COLO829 (cell line): ENCODE measurements at regions not wholly inside any gene's neighbourhood (a gene's known extent, or its start where the extent isn't known, plus 50 kb on each side); places are given as distances from the start of the nearest gene placed in this dataset.

ENCODE experiments used
- DNase-seq: peaks from one replicate; pipeline ENCODE4 v3.0.0; 2012; ENCODE audit warnings: low spot score

DNA sequence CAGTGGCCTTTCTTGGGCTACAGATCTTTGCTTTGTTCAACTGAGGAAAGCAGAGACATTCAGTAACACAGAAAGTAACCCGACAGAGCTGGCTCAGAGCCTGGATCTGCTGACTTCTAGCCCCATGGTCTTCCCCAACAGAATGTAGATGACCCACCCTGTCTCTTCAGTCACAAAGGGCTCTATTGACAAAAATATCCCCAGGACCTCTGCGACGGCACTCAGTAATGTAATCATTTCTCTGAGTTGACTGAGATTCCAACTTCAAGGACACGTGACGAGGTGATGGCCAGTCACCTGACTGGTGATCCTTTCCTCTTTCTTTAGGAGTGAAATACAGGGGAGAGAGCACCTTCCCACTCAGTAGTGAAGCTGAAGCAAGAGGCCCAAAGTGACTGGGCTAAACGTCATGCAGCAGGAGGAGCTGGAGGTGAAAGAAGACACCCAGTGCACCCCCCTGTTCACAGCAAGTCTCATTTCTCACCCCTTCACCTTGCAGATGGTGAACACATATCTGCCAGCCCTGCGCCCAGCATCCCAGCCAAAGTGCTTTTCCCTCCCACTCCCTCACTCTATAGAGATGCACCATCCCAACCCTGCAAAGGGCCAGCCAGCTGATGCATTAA lies 179.2 kb upstream of the EGLN3 start:
- DNase-seq: peak; percentile 82

DNA sequence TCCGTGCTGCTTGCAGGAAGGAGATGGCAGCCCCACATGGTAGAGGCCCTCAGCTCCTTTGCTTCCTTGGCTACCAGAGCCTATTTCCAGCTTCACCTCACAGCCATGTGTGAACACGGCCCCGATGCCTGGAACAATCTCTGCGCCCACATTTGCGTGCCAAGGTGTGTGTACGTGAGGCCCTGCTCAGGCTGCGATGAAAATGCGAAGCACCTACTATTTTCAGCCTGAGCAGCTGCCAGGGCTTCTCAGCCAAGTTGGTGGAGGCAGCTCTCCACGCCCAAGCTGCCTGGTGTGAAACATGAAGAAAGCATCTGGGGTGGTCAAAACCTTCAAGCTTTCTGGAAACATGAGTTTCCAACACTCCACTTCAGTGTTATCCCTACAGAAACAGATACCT lies 177.8 kb upstream of the EGLN3 start:
- no peak for DNase-seq

DNA sequence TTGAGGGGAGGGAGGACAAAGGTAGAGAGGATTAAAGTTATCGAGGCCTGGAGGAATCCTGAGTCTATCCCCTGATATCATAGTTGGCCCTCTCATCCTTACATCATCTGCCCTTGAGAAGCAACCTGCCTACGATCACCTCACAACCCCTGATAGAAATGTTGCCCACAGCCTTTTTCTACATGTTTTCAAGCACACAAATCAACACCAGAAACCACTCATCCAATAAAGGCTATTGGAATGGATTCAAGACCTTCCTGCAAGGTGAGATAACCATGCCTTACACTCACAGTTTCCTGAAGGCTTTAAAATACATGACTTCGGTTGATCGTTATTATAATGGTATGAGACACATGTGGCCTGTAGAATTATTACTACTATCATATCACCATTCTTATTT lies 175.7 kb upstream of the EGLN3 start:
- DNase-seq: no peak

DNA sequence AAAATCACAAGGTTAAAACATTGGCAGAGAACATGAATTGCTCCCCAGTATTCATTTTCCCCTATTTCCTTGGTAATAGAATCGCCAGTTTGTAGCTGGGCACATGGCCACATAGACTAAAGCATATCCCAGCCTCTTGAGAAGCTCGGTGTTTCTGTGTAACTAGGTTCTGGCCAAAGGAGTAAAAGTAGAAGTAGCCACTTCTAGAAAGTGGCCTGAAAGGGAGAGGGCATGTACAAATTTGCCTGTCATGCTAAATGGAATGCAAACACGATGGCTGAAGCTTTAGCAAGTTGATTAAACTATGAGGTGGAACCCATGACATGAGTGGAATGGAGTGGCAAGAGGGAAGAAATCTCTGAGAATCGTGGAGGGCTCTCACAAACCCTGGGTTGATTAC lies 173.7 kb upstream of the EGLN3 start:
- no peak for DNase-seq

DNA sequence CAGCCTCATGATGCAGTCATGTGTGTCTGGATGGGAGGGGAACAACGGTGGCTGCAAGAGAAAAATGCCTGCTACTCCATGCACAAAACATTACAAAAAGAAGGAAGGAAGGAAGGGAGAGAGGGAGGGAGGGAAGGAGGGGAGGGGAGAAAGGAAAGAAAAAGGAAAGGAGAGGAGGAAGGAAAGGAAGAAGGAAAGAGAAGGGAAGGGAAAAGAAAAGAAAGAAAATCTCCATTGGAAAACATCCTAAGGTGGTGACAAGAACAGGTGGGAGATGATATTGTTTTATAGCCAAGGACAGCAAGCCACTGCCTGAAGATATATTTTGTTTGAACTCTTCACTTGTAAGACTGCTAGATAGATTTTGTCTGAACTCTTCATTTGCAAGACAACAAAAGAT lies 171.8 kb upstream of the EGLN3 start:
- no peak for DNase-seq

DNA sequence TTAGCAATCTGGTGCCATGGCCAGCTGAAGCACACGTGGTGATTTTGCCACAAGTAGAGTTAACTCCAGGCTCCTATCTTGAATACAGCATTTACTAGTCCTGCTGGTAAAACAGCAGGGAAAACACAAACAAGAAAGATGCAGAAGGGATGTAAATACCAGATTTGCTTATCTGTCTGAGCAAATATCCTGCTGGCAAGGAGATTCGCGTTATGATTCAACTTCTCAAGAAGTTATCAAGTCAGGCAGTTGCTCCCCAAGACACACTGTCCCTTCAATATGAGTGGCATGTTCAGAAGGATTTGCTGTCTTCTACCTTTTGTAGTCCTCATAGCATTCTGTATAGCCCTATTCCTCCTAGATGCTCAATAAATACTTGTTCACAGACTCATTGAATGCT lies 171.2 kb upstream of the EGLN3 start:
- no peak for DNase-seq

DNA sequence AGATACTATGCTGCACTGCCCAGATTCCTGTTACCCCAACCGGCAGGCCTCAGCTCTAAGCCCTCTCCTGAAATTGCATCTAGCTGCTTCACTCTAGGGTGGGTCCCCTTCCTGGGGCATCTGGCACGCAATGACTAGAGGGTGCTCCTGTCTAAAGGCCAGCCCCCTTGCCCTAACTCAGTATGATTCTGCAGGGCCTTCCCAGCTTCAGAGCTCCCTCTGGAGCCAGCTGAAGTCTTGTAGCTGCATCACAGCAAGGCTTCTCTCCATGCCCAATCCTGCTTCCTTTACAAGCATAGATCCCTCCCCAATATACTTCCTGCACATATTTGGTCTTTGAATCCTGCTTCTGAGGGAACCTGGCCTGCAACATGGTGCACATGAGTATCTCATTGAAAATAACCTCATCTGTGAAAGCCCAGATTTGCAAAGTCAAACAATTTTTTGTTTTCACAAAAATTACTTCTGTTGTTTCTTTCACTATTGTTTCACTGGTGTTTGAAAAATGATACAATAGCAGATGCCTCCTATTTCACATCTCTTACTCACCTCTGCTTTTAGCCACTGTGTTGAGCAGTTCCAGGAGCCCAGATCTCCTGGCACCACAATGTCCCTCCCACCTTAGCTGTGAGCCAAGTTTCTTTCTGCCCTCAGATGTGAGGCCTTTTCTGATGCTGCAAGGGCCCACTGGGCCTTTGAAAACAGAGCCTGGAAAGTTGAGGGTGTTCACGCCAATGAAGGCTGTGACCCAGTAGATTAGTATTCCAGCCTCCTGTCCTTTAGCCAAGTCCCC lies 169.5 kb upstream of the EGLN3 start:
- DNase-seq: no peak

DNA sequence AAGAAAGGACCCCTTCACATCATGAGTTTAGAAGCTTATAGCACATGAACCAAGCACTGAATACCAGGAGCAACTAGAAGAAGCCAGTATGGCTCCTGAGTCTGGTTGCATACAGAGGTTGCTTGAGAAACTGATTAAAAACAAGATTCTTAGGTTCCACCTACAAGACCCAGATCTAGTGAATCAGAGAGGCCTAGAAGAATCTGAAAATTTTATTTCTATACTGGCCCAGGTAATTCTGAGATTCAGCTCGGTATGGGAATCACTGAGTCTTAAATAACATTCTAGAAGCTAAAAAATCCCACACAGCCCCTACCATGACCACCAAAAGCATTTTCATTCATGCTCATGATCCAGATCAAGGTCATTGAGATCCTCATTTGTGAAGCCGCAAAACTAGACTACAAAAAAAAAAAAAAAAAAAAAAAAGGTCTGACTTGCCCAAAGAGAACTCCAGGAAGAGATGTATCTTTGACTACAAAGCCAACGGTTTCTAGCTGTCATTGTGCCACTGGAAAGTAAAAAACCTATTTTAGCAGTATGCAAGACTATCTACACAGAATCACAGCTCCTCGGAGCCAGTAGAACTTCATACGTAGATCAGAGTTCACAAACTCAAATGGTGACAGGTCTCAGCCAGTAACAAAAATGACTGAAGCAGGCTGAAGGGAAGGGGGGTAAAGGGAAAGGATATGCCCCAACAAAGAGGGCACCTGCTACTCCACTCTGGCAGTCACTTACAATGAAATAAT lies 168.4 kb upstream of the EGLN3 start:
- DNase-seq: no peak

DNA sequence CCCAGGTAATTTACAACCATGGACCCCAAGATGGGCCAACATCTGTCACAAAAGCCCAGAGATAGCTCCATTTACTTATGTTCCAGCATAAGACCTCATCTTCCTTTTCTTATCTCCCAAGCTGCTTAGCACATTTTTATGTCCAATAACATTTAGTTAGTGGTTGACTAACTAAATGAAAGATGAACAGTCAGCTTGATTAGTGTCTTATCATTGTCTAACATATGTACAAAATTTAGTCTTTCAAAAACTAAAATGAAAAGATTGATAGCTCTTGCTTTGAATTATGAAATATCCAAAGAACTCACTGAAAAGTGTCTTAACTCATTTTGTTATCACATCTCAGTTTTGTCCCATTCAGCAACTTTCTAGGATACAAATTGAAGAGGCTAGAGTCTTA lies 163.1 kb upstream of the EGLN3 start:
- DNase-seq: no peak

DNA sequence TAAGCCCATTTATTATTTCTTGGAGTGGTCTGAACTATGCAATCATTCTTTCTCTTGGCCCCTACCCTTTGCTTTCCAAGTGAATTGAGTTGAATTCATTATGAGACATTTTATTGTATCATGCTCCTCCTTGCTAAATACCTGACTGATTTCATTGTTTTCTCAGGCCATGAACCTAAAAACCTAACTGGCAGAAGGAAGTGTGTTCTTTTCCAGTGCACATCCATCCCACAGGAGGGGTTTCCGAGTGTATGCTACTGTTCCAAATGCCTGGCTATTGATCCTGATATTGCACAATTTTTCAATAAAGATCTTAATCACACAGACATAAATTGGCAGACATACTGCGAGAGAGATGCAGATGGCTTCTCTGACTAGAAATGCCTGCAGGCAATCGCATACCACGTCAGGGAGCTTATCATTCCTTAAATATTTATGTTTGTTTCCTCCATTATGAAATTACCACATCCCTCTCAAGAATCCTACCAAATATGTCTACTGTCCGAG lies 162.2 kb upstream of the EGLN3 start:
- peak; percentile 53 for DNase-seq

DNA sequence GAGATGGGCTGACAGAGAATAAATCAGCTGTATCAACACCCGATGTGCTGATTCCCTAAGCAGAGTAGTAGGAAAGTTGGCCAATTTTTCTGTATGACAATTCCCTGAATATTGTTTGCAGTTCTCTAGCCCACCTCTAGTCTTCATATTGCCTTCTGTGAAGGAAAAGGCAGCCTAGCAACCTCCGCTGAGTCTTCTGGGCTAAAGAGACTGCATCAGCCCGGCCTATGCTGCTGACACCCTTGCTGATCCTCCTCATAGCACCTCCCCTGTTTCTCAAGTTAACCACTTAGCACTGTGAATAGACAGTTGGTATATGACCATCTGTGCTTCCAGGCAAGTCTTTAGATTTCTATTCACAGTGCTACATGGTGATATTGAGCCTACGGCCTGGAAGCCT lies 161.1 kb upstream of the EGLN3 start:
- DNase-seq: no peak

DNA sequence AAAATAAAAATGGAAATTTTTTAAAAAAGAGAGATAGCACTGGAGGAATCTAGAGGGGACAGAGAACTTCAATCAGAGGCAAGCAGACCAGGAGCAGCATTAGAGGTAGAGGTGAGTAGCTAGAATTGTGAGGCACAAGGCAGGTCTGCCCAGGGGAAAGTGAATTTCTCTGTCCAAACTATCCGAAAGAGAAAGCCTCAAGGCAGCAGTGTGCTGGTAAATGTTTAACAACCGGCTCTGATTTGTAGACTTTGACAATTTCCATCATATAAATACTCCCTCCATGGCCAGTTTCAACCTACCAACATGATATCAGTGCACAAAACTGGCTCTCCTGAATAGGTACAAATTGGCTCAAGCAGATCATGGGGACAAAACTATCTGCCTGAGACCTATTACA lies 160.6 kb upstream of the EGLN3 start:
- DNase-seq: no peak

DNA sequence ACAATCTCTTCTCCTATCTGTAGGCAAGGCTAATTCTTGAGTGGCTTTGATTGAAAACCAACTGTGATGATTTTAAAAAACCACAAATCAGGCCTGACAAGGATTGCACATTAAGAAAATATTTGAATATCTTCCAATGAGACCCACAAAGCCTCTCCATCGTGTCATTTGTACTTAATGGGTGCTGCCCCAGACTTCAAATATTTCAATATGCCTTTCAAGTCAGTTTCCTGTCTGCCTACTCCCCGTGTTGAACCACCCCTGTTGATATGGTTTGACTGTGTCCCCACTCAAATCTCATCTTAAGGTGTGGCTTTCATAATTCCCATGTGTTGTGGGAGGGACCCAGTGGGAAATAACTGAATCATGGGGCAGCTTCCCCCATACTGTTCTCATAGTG lies 159.7 kb upstream of the EGLN3 start:
- no peak for DNase-seq

DNA sequence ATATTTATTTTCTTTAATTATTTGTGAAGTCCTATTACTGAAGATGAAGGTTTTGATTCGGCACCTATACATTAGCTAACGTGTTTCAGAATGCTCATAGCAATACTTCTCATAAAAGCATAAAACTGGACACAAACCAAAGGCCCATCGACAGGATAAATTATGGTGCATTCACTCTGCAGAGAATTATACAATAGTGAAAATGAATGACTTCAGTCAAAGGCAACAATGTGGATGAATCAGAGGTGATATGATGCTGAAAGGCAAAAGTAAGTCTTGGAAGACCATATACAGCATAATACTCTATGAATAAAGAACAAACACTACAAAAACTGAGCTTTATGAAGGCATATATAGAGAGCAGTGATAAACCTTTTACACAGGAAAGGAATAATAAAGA lies 156.6 kb upstream of the EGLN3 start:
- no peak for DNase-seq

DNA sequence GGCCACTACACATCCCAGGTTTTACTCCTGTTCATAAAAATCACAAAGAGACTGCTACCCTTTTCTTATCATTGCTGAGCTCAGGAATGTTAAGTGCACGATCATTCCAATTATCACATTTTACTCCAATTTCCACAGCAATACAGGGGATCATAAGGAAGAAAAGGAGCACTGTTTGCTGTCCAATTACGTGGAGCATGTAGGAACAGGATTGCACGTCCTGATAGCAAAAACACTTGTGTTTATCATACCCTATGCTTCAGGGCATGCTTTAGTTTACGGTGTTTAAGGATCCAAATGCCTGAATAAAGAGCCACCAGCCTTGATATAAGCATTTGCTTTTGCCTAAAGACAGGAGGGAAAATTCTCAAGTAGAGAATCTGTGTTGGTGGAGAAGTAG lies 155.4 kb upstream of the EGLN3 start:
- no peak for DNase-seq

DNA sequence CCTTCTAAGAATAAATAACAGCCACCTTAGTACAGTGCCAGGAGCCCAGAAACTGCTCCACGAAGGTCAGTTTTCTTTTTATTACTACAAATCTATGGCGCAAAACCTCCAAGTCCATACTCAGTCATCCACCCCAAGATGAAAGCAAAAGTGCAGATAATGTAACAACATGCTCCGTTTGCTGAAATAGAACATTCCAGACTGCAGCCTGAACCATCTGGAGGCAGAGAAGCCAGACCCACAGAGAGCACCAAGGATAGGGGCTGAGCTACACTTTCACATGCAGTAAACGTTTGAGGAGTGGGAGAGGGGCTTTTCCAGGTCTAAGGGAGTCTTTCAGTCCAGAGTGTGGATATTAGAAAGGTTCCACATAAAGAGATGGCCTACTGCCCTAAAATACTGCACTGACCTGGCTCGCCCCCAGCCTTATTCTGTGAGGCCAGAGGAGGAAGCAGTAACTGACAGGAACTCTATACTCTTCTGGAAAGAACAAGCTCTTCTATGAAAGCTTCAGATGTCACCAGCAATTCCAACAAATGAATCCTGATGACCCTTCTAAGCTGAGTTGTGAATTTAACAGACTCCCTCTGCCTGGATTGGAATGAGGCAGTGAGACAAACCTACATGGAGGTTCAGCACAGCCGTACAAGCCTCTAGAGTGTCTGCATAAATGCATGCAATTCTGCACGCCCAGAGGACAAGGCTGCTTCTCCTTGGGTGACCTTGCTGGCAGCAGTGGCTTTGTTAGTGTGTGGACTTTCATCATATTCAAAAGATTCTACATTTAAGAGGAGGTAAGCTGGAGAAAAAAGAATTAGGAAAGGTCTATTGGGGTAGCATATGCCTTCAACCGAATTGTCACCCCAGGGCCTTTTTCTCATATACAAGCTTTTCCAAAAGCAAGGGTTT lies 153.9 kb upstream of the EGLN3 start:
- DNase-seq: no peak

DNA sequence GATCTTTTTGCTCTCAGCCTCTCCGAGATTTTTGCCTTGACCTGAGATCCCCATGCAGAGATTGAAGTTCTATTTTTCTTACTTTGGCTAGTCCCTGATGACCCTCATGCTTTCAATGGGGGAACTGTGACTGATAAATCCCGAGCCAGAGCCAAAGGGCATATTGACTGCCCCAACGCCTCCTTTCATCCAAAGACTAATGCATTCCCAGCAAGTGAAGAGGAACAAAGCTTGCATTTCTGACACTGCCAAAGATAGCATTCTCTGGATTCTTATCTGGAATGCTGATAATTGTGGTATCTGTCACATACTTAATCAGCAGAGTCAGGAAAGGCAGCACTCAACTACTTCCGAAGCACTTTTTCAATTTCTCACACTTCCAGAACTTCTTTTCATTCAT lies 152.3 kb upstream of the EGLN3 start:
- DNase-seq: peak; percentile 59

DNA sequence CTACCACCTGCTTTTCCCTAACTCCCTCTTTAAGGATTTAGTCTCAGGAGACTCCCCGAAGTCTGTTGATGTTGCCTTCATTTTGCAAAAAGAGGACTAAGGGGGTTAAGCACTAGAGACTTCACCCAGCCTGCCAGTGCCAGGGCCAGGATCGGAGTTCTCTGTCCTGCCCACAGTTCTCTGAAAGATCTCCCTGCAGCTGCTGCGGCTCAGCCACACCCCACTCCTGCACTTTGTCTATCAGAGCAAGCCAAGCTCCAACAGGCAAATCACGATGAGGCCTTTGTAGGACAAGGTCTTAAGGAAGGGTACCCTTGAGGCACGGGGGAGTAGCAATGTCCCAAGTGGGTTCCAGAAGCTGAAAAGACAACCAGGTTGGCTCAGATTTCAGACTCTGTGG lies 148.8 kb upstream of the EGLN3 start:
- no peak for DNase-seq

DNA sequence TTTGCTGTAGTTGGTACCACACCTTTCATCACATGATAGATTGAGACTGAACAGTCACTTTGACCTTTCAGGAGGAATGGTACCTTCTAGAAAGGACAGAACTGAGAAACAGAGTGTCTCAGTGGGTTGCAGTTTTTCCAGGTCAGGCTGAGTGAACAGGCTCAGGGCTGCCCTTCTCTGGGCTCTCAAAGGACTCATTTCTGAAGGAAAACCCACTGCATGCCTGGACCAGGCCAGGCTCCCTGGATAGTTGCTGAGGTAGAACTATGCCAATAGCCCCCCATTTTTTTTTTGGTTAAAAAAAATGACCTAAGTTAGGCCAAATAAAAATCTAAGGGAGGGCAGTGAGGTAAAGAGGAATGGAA lies 148.1 kb upstream of the EGLN3 start:
- DNase-seq: no peak

DNA sequence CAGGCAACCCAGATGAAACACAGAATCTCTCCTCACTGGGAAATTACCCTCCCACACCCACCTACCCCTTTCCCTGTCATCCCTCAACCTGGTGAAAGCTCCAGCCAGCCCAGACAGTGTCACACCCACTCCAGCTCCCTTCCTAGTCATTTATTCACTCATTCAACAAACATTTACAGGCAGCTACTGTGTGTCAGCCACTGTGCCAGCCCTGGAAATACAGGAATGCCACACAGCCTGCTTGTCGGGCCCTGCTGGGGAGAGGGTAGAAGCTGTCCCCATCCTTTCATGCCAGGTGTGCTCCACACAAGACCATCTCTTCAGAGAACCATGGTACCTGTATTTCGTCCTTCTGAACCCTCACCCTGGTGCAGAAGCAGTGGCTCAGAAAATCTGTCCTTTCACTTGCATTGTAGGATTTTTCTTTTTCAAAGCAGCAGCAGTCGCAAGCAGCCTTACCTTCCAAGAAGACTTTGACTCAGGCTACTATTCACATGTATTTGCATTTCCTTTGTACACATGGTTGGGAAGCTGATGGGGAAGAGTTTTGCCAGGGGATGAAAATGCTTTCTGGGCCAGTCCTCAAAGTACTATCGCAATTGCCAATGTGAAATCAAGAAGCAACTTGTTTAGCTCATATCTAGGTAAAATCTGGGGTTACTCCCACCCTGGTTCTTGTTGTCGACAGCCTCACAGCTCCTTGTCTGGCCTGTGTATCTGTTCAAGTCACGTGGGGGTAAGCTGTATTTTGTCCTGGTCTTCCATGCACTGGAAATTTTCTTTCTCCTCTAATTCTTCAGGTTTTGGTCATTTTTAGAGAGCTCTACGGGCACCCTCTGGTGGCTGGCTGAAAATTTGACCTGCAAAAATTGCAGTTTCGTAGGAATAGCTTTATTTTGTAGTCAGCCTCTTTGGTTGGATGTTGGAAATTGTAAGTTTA lies 147.4 kb upstream of the EGLN3 start:
- peak; percentile 63 for DNase-seq

DNA sequence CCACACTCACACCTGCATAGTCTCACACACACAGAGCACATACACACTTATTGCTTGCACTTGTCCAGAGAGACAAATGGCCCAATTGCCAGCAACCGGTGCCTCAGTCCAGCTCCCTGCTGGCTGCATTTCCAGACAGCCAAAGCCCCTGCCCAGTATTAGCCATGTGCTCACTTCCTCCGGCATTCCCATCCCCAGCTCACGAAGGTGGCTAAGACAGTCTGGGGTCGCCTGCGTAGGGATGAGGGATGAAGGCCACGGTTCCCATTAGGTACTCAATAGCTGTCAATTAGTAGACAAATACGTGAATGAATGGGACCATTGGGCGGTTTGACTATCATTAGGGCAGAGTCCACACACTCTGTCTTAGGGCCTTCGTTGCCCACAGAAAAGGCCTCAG lies 146.8 kb upstream of the EGLN3 start:
- no peak for DNase-seq
